Tibial artery (tissue), 4 donors: ENCODE measurements at regions not wholly inside any gene's neighbourhood (a gene's known extent, or its start where the extent isn't known, plus 50 kb on each side); places are given as distances from the start of the nearest gene placed in this dataset.

ENCODE experiments used
- DNase-seq, 2 donors: peaks; one replicate each; pipeline ENCODE4 v3.0.0-alpha.2; 2019
- H3K27ac ChIP-seq, 2 donors: fragments of 200-600 bp; sonication (generic) in 1 of 2; 1 replicate in 1 of 2; 2 replicates in 1 of 2; pipeline ENCODE4 v1.5.1; 2018 to 2019; ENCODE audit warnings: mild to moderate bottlenecking in 1 of 2
- H3K27me3 ChIP-seq, 2 donors: fragments of 200-600 bp; sonication (generic) in 1 of 2; one replicate each; pipeline versions ENCODE4 v1.5.1 to v1.6.0; 2016 to 2019
- H3K36me3 ChIP-seq, 3 donors: fragments of 200-600 bp; sonication (generic) in 2 of 3; one replicate each; pipeline ENCODE4 v1.5.1; 2016 to 2019; ENCODE audit warnings: mild to moderate bottlenecking in 2 of 3
- H3K4me1 ChIP-seq, 4 donors: fragments of 200-600 bp; sonication (generic) in 2 of 4; 1 replicate in 3 of 4; 2 replicates in 1 of 4; pipeline ENCODE4 v1.5.1; 2016 to 2019
- H3K4me3 ChIP-seq, 2 donors: fragments of 200-600 bp; sonication (generic) in 1 of 2; 1 replicate in 1 of 2; 2 replicates in 1 of 2; pipeline ENCODE4 v1.5.1; 2018 to 2019; ENCODE audit warnings: mild to moderate bottlenecking in 2 of 2
- H3K9me3 ChIP-seq, 3 donors: fragments of 200-600 bp; sonication (generic) in 1 of 3; one replicate each; pipeline ENCODE4 v1.5.1; 2016 to 2019
- CTCF ChIP-seq, 2 experiments: fragments of 200-600 bp in 1 of 2; fragments of 450-650 bp in 1 of 2; IDR thresholded peaks; one replicate each; pipeline ENCODE4 v1.5.1; 2017 to 2019; ENCODE audit warnings: antibody characterized with exemption in 2 of 2, mild to moderate bottlenecking in 1 of 2, moderate library complexity in 1 of 2
- intact Hi-C: fragments of 100-400 bp; cut with DNase I; formaldehyde crosslinking; loops from one replicate; pipeline ENCODE4 v1.15.0; 2023; ENCODE audit warnings: low total_unique reads

DNA sequence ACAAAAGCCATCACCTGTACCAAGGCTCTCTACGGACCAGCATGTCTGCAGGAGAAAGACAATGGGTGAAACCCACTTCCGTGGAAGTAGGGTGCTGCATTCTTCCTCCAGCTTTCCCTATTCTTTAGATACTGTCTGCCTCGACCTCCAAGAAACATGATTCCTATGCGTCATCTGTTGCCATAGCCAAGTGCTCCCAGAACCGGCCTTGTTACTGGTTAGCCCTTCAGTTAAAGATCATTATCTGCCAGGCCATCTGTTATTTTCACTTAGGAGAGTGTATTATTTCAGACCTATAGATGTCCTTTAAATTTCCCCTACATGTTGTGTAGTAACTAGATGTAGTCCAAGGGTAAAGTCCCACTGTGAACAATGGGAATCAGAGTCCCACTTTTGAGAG, 89.0 kb upstream of the KIAA1217 start:
- intact Hi-C loops = no loop called here
- H3K27me3 ChIP-seq = no peaks in the 10 kb centered on the region
- H3K36me3 ChIP-seq = no peaks in the 10 kb centered on the region
- no peak overlapping the region for H3K4me3 ChIP-seq
- H3K27ac ChIP-seq = no peak overlapping the region
- H3K4me1 ChIP-seq = no peaks in the 10 kb centered on the region
- H3K9me3 ChIP-seq = no peaks in the 10 kb centered on the region
- no peak for TF ChIP-seq CTCF (IDR thresholded peaks at IDR 0.05)
- DNase-seq = no peak

DNA sequence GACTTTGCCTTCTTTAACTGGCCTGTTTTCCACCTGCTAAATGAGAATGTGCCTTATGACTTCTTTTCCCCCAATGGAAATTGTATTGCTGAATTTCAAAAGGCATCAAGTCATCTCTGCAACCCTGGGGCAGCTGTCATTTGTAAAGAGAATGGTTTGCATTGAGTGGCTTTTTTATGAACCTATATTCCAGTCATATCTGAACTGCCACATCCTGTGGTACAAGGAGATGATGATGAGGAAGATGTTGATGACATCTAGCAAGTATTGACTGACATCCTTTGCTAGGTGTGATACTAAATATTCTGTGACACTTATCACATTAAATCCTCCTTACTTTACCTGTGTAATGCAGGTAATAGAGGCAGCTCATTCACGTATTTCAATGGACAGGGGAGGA, 88.3 kb upstream of the KIAA1217 start:
- H3K4me3 ChIP-seq = no peak overlapping the region
- intact Hi-C loops = no loop called here

GRCh38 chr10:24127516-24127915, 81.4 kb upstream of the KIAA1217 start:
- Histone ChIP-seq H3K27ac (no peak overlapping the region), H3K4me3 (no peak overlapping the region), H3K27me3 (no peaks in the 10 kb centered on the region), H3K9me3 (no peaks in the 10 kb centered on the region), H3K4me1 (no peaks in the 10 kb centered on the region), H3K36me3 (no peaks in the 10 kb centered on the region)
- intact Hi-C loops = no loop called here
- no peak for TF ChIP-seq CTCF (IDR thresholded peaks at IDR 0.05)
- DNase-seq = no peak

More for the DNA sequence above, 88.3 kb upstream of the KIAA1217 start:
- no peak overlapping the region for H3K27ac ChIP-seq
- no peaks in the 10 kb centered on the region for H3K9me3 ChIP-seq
- no peak for DNase-seq
- H3K36me3 ChIP-seq = no peaks in the 10 kb centered on the region
- H3K4me1 ChIP-seq = no peaks in the 10 kb centered on the region
- no peak for TF ChIP-seq CTCF (IDR thresholded peaks at IDR 0.05)
- H3K27me3 ChIP-seq = no peaks in the 10 kb centered on the region

DNA sequence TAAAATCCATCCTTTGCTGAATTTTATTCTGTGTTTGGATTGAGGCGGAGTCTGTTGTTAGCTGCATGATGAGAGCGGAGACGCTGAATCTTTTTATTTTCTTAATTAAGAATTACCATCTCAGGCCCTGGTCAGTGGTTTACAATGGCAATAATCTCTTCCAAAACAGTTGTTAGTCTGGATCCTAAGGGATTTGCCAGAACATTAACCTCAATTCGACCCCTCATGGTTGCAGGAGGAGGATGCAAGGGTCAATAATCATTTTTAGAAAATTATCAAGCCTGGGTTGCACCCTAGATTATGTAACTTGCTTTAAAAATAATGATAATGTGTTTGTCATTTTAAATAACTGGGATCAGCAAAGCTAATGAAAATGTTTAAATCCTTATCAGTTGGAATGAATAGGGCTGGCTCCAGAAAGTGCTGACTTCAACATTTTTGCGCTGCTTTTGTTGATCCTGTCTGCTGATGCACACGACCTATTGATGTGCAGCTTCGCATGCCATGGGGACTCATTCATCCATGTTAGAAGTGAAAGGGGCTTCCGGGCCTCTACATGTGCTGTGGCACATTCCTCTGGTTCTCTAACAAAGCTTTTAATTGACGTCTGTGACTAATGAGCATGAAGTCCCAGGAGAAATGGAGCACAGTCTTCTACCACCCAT, 80.7 kb upstream of the KIAA1217 start:
- no peaks in the 10 kb centered on the region for H3K4me1 ChIP-seq
- no peaks in the 10 kb centered on the region for H3K27me3 ChIP-seq
- intact Hi-C loops = no loop called here
- no peaks in the 10 kb centered on the region for H3K9me3 ChIP-seq
- no peak for TF ChIP-seq CTCF (IDR thresholded peaks at IDR 0.05)
- no peaks in the 10 kb centered on the region for H3K36me3 ChIP-seq
- no peak for DNase-seq
- H3K4me3 ChIP-seq = no peak overlapping the region
- no peak overlapping the region for H3K27ac ChIP-seq

DNA sequence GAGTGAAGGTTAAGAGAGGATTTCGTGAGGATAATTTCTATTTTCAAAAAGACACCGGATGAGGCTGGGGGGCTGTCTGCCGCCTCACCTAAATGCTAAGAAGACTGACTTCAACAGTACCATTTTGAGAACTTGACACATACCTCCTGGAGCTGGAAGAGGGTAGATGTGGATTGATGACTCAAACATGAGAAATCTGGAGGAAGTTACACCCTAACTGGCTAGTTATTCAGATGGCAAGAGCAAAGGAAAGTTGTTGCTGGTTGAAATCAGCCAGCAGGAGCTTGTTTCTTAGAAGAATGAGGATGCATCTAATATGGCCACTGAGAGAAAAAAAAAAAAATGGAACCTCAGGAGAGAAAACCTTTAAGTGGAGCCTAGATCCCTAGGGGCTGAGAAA, 76.2 kb upstream of the KIAA1217 start:
- no peaks in the 10 kb centered on the region for H3K4me1 ChIP-seq
- no peaks in the 10 kb centered on the region for H3K9me3 ChIP-seq
- H3K36me3 ChIP-seq = no peaks in the 10 kb centered on the region
- H3K4me3 ChIP-seq = no peak overlapping the region
- no peak for TF ChIP-seq CTCF (IDR thresholded peaks at IDR 0.05)
- no peak overlapping the region for H3K27ac ChIP-seq
- no peak for DNase-seq
- H3K27me3 ChIP-seq = no peaks in the 10 kb centered on the region
- intact Hi-C loops = no loop called here

DNA sequence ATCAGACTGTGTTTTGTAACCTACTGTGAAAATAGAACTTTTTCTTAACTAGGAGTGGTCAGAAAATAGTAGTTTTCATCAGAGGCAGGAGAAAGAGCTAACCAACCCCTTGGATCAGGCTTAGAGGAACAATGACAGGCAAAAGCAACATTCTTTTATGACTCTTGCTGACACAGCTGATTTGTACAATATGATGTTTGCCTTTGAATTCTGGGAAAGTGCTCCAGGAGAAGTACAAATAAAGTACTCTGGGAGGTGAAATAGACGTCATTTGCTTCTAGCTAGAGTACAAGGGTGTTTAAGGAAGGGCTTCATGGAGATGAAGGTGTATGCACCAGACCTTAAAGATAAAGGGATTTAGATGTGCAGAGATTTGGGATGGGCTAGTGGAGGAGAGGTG, 75.1 kb upstream of the KIAA1217 start:
- intact Hi-C loops = no loop called here
- no peak for DNase-seq
- Histone ChIP-seq H3K27me3 (no peaks in the 10 kb centered on the region), H3K36me3 (no peaks in the 10 kb centered on the region), H3K9me3 (no peaks in the 10 kb centered on the region), H3K4me1 (no peaks in the 10 kb centered on the region), H3K4me3 (no peak overlapping the region), H3K27ac (no peak overlapping the region)
- TF ChIP-seq CTCF (IDR thresholded peaks at IDR 0.05) = no peak
